Activated naive CD4-positive, alpha-beta T cell (primary cell): ENCODE measurements at regions not wholly inside any gene's neighbourhood (a gene's known extent, or its start where the extent isn't known, plus 50 kb on each side); places are given as distances from the start of the nearest gene placed in this dataset.

ENCODE experiments used
- DNase-seq, 4 experiments: peaks; one replicate each; lab custom pipeline; 2025; lab: John Stamatoyannopoulos, UW

GRCh38 chr15:70443486-70444273 lies 319.7 kb downstream of the UACA start:
- no peak for DNase-seq

DNA sequence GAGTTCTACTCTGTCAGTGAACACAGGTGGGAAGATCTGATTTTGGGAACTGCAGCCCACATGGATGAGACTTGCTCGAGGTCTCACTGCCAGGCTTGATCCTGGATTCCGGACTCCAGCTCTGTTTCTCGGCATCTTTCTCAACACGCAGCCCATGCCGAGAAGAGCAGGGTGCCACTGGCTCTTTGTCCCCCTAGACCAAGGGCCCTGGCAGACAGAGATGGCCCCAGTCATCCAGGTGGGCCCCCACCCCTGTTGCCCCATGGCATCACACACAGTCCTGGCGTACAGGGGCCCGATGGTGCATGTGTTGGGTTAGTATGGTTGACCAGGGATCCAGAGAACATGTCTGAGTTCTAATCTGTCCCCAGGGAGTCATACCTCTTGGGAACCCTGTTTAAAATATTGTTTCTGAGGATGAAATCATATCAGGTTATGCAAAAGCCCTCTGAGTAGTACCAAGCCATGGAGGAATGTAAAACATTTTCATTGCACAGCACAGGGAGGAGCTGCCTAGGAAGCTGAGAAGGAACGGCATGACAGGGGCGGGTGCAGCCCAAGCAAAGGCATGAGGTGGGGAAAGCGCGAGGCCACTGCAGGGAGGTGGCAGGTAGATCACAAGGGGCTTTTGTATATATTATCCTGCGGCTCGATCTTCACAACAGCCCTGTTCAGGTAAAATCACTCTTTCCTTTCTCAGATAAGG lies 320.6 kb downstream of the UACA start:
- no peak for DNase-seq

DNA sequence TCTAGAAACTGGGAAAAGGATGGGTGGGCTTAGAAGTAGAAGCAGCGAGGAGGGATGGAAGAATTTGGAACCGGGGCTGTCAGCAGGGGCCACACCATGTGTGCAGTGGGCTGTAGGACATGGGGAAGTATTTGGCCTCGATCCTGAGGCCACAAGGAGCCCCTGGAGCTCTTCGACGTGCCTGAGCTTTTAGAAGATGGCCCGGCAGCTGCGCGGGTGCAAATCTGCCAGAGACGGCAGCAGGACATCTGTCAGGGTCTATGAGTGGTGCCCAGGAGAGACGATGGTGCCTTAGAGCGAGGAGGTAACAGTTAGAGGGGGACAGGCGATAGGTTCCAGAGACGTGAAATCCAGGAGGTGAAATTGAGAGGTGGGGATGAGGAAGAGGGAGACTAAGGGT lies 321.1 kb downstream of the UACA start:
- DNase-seq, result no peak

- DNase-seq, result no peak
Observed at GRCh38 chr15:70440416-70441138, 322.8 kb downstream of the UACA start.

DNA sequence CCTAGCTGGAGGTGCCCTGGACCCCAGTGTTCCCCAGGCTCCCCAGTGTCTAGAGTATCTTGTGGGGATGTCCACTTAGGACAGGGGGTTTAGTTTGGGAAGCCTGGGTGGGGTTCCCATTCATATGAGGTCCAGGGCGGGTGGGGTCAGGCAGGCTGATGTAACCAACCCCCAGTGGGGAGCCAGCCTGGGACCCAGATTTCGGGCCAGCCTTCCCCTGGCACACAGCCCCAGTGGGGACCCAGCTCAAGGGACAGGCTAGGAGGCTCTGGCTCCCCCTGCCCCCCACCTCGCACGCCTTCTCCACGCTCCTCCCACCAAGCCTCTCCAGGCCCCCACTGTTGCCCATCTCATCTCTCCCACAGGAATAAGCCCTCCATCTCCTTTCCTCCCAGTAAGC lies 323.5 kb downstream of the UACA start:
- no peak for DNase-seq

DNA sequence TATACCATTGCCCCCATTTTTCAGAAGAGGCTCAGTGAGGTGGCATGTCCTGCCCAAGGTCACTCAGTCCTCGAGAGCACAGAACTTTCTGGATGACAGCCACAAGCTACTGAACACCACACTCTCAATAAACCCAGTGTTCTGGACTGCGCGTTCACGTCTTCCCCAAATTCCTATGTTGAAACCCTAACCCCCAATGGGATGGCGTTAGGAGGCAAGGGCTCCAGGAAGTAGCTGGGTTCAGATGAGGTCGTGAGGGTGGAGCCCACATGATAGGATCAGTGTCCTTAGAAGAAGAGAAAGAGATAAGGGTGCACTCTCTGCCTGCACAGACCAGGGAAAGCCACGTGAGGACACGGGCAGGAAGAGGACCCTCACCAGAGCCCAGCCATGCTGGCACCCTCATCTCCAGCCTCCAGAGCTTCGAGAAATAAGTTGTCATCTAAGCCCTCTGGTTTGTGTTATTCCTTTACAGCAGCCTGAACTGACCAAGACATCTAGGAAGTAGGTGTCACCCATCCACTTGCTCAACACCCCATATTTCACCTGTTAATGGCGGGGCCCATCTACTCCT lies 324.0 kb downstream of the UACA start:
- no peak for DNase-seq

- DNase-seq, result no peak
Observed at GRCh38 chr15:70438776-70439175, 324.6 kb downstream of the UACA start.

DNA sequence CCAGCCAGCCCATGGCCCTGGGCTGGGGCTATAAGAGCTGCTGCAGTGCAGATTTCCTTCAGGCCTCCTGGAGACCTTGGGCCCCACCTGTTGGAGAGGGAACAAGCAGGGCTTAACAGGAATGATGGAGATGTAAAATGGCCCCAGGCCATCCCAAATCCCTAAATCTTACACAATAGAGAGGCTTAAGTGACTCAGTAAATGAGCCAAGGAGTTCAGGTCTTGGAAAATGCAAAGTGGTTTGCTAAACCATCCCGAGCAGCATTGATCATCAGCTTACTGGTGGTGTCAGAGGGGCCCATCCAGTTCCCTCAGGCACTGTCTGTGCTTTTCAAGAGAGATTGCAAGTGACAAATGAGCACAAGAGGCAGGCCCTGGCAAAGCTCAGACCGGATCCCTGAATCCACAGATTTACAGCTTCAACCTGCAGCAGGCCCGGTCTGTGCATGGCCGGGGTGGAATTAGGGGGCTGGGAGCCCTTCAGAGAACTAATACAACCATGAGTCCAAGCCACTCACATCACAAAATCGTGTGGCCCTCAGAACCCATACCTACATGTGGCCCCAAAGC lies 325.4 kb downstream of the UACA start:
- DNase-seq, result no peak

DNA sequence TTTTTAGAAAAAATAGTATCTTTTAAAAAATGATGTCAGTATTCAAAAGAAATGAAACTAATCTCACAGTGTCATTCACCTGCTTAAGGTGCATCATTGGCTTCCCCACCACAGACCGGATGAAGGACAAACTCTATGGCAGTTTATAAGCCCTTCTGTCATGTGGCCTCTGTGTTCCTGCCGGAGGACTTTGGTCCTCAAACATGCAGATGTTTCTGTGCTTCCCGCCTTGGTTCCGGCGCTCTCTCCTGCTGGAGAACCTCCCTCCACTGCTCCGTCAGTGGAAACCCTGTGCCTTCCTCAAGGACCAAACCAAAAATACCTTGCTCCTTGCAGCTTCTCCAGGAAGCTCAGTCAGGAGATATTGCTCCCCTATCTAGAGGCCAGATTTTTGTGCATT lies 326.3 kb downstream of the UACA start:
- no peak for DNase-seq

GRCh38 chr15:70436428-70436827 lies 326.9 kb downstream of the UACA start:
- DNase-seq, result no peak

- no peak for DNase-seq
Observed at GRCh38 chr15:70435872-70436271, 327.5 kb downstream of the UACA start.

- peak in 1 of 4 experiments; percentile 14 for DNase-seq
Observed at GRCh38 chr15:70435369-70435768, 328.0 kb downstream of the UACA start.

- no peak for DNase-seq
Observed at GRCh38 chr15:70433586-70434324, 329.6 kb downstream of the UACA start.

- DNase-seq, result no peak
Observed at GRCh38 chr15:70432924-70433495, 330.3 kb downstream of the UACA start.

DNA sequence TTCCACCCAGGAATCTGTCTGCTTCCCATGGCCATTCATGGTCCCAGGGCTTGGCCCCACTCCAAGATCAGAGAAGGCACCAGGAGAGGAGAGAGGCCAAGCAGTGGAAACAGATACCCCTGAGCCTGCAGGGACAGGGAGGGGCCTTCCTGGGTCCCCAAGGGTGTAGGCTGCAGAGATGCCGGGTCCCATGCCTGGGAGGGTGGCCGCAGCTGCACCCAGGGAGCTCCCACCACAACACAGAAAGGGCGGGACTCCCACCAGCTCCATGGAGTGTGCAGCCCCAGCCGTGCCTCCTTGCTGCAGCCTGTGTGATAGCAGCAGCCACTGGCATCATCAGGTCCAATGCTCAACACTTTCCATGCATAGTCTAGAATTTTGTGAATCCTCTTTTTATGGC lies 331.5 kb downstream of the UACA start:
- no peak for DNase-seq

DNA sequence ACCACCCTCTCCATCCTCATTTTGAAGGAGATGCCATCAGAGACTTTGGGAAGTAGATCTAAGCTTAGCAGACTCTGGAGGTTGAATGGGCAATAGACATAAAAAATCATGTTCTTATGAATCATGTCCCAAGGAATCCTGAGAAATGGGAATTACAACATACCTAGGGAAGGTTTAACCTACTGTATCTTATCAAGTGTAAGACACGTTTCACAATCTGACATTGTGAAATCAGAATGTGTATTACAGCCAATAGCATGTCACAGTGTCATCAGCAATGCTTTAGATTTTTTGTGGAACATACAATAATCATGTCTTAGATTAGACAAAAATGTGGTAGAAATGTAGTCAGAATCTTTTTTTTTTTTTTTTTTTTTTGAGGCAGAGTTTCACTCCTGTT lies 332.4 kb upstream of the TLE3 start:
- DNase-seq, result no peak

- DNase-seq, result no peak
Observed at GRCh38 chr15:70429056-70429722, 331.5 kb upstream of the TLE3 start.

DNA sequence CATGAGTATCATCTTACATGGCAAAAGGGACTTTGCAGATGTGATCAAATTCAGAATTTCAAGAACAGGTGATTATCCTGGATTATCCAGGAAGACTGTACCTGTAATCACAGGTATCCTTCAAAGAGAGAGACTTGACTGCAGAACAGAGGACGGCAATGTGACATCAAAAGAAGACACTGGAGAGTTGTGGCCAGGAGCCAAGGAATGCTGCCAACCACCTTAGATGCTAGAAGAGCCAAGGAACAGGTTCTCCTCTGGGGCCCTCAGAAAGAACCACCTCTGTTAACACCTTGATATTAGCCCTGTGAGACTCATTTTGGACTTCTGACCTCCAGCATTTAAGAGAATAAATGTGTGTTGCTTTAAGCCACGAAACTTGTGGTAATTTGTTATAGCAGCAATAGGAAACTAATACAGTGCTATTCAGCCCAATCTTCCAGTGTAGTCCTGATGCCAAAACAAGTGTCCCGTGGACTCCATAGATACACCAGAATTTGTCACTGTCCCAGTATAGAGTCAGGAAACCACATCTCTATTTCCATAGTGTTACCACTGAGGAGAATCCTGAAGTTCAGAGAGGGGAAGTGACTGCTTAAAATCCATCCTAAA lies 330.6 kb upstream of the TLE3 start:
- DNase-seq, result no peak

GRCh38 chr15:70427167-70428120 lies 329.7 kb upstream of the TLE3 start:
- no peak for DNase-seq
